ENCODE measurements at regions not wholly inside any gene's neighbourhood (a gene's known extent, or its start where the extent isn't known, plus 50 kb on each side); places are given as distances from the start of the nearest gene placed in this dataset.

DNA sequence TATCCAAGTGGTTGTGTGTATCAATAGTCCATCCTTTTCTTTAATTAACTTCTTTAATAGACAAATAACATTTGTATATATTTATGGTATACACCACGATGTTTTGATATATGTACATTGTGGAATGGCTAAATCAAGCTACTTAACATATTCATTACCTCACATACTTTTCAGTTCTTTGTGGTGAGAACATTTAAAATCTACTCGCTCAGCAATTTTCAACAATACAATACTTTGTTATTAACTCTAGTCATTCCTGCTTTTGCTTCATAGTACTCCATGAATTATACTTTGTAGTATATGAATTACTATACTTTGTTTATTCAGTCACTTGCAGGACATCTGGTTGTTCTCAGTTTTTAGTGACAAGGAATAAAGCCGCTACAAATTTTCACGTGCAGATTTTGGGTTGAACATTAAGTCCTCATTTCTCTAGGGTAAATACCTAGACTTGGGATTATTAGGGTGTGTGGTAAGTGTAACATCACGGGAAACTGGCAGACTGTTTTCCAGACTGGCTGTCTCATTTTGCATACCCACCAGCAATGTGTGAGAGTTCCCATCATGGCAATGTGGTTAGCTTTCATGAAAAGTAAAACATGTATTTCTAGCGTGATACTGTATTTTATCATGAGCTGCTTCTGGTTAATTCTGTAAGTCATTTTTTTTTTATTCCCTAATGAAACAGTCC, 354.4 kb upstream of the WWC1 start:
- TF ChIP-seq, protein P1, sequence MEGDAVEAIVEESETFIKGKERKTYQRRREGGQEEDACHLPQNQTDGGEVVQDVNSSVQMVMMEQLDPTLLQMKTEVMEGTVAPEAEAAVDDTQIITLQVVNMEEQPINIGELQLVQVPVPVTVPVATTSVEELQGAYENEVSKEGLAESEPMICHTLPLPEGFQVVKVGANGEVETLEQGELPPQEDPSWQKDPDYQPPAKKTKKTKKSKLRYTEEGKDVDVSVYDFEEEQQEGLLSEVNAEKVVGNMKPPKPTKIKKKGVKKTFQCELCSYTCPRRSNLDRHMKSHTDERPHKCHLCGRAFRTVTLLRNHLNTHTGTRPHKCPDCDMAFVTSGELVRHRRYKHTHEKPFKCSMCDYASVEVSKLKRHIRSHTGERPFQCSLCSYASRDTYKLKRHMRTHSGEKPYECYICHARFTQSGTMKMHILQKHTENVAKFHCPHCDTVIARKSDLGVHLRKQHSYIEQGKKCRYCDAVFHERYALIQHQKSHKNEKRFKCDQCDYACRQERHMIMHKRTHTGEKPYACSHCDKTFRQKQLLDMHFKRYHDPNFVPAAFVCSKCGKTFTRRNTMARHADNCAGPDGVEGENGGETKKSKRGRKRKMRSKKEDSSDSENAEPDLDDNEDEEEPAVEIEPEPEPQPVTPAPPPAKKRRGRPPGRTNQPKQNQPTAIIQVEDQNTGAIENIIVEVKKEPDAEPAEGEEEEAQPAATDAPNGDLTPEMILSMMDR (IDR thresholded peaks at IDR 0.05): no peak

DNA sequence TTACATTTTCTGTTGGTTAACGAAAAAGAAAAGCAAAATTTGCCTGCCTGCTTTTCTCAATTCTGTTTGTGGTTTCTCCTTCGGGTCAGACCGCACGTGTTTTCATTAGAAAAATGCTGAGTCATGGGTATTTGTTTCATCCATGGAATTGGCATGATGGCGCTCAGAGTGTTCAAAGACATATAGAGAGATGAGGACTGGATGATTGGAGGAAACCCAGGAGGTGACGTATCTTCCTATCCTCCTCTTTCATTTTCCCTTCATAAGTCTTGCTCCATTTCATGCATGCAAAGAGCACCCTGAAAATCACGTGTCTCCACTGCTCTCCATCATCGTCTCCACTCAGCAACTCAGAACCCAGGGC, 353.8 kb upstream of the WWC1 start:
- TF ChIP-seq, protein P1 (IDR thresholded peaks at IDR 0.05): no peak

DNA sequence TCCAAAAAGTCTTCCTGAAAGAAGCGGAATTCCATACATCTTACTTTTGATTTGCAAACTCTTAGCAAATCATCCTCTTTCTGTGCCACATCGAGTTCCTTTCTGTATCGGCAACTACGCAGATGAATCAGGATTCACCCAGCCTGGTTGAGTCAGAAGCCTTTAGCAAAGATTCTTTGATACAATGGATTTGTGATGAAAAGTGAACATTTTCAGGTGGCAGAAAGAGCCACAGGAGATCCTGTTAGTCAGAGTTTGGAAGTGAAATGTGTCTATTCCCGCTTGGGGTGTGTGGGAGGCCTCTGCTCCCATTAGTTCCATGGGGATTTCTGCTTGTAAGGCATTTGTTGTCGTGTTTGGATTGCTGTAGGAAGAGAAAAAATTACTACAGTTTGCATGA, 351.8 kb upstream of the WWC1 start:
- TF ChIP-seq, protein P1 (IDR thresholded peaks at IDR 0.05): no peak

GRCh38 chr5:167940911-167941310, 350.5 kb upstream of the WWC1 start:
- TF ChIP-seq, protein P1 (IDR thresholded peaks at IDR 0.05): no peak

- TF ChIP-seq, protein P1 (IDR thresholded peaks at IDR 0.05): no peak
Observed at GRCh38 chr5:167943343-167943742, 348.1 kb upstream of the WWC1 start.

GRCh38 chr5:167944121-167944852, 347.2 kb upstream of the WWC1 start:
- TF ChIP-seq, protein P1 (IDR thresholded peaks at IDR 0.05): no peak

GRCh38 chr5:167945542-167946384, 345.7 kb upstream of the WWC1 start:
- TF ChIP-seq, protein P1 (IDR thresholded peaks at IDR 0.05): no peak

Measured in LNCAP (cell line).